Kidney (tissue), 13 donors: ENCODE measurements at regions not wholly inside any gene's neighbourhood (a gene's known extent, or its start where the extent isn't known, plus 50 kb on each side); places are given as distances from the start of the nearest gene placed in this dataset.

Experiments
- DNase-seq, 5 donors: peaks; one replicate each; pipeline ENCODE4 v3.0.0-alpha.2; 2013 to 2020
- FAIRE-seq: peaks from 2 replicates; lab custom pipeline; 2012; peaks lifted over from hg19 to GRCh38; lab: Jason Lieb, UNC
- H3K27ac ChIP-seq, 2 donors: one replicate each; pipeline ENCODE4 v1.7.0; 2013; ENCODE audit warnings: low read depth in 2 of 2, low read length in 2 of 2, inconsistent platforms in 1 of 2
- H3K27me3 ChIP-seq: one replicate; pipeline ENCODE4 v1.7.1; 2013; ENCODE audit warnings: low read length, inconsistent platforms; ENCODE audit not compliant: control insufficient read depth, insufficient read depth
- H3K36me3 ChIP-seq, 3 donors: one replicate each; pipeline versions ENCODE4 v1.7.0 to v1.7.1; 2013; ENCODE audit warnings: low read length in 3 of 3, control low read depth in 1 of 3, inconsistent platforms in 1 of 3; ENCODE audit not compliant: insufficient read depth in 3 of 3, control insufficient read depth in 2 of 3
- H3K4me1 ChIP-seq, 3 donors: one replicate each; pipeline versions ENCODE4 v1.7.0 to v1.7.1; 2013; ENCODE audit warnings: low read length in 3 of 3, inconsistent platforms in 1 of 3, low read depth in 1 of 3; ENCODE audit not compliant: control insufficient read depth in 2 of 3, insufficient read depth in 2 of 3
- H3K4me3 ChIP-seq, 3 donors: one replicate each; pipeline versions ENCODE4 v1.7.0 to v1.8.1; 2013; ENCODE audit warnings: low read length in 3 of 3, control low read depth in 1 of 3, inconsistent platforms in 1 of 3
- H3K9ac ChIP-seq, 3 donors: one replicate each; pipeline versions ENCODE4 v1.7.0 to v1.7.1; 2013; ENCODE audit warnings: low read length in 3 of 3, control low read depth in 1 of 3, inconsistent platforms in 1 of 3
- H3K9me3 ChIP-seq, 3 donors: one replicate each; pipeline versions ENCODE4 v1.7.0 to v1.7.1; 2013; ENCODE audit warnings: low read length in 3 of 3, control low read depth in 1 of 3, inconsistent platforms in 1 of 3; ENCODE audit not compliant: control insufficient read depth in 2 of 3, insufficient read depth in 1 of 3
- intact Hi-C: fragments of 100-400 bp; cut with DNase I; formaldehyde crosslinking; loops from one replicate; pipeline ENCODE4 v1.11.1; 2022
- TF ChIP-seq, protein P1 (sequence below): IDR thresholded peaks from 3 replicates; pipeline ENCODE4 v1.5.1; 2012; ENCODE audit warnings: mild to moderate bottlenecking, moderate library complexity, borderline replicate concordance; ENCODE audit not compliant: insufficient read depth; ENCODE audit errors: extremely low read depth
- donor health status: control.
- donor health status: control.
- donor health status: control.
- donor health status: control.
- donor health status: control.
- donor health status: DM: yes; HTN: yes; CAD: no.
- donor health status: Normal renal cell carcinoma (clear cell type).

DNA sequence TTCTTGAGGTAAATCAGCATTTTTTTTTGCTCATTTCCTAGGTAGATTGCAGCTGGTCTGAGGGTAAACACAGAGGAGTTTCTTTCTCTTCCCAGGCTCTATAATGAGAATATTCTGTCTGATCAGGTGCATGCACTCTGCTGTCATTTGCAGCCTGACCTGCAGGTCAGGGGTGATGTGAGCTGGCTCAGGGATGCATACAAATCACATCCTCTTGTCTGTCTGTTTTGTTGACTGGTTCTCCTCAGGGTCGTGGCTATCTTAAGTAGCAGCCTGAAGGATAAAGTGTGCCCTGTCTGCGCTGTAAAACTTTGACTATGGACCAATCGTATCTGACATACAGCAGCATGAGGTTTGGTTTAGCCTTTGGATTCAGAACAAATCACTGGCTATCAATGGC lies 183.4 kb upstream of the POU3F2 start:
- intact Hi-C loops: no loop called here
- Histone ChIP-seq H3K36me3 (no peaks in the 10 kb centered on the region), H3K27ac (no peak overlapping the region), H3K9ac (no peak overlapping the region), H3K4me3 (no peak overlapping the region), H3K27me3 (no peaks in the 10 kb centered on the region), H3K4me1 (no peaks in the 10 kb centered on the region), H3K9me3 (no peaks in the 10 kb centered on the region)
- DNase-seq (no peak), FAIRE-seq (no peak)
- TF ChIP-seq, protein P1, sequence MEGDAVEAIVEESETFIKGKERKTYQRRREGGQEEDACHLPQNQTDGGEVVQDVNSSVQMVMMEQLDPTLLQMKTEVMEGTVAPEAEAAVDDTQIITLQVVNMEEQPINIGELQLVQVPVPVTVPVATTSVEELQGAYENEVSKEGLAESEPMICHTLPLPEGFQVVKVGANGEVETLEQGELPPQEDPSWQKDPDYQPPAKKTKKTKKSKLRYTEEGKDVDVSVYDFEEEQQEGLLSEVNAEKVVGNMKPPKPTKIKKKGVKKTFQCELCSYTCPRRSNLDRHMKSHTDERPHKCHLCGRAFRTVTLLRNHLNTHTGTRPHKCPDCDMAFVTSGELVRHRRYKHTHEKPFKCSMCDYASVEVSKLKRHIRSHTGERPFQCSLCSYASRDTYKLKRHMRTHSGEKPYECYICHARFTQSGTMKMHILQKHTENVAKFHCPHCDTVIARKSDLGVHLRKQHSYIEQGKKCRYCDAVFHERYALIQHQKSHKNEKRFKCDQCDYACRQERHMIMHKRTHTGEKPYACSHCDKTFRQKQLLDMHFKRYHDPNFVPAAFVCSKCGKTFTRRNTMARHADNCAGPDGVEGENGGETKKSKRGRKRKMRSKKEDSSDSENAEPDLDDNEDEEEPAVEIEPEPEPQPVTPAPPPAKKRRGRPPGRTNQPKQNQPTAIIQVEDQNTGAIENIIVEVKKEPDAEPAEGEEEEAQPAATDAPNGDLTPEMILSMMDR: no peak

DNA sequence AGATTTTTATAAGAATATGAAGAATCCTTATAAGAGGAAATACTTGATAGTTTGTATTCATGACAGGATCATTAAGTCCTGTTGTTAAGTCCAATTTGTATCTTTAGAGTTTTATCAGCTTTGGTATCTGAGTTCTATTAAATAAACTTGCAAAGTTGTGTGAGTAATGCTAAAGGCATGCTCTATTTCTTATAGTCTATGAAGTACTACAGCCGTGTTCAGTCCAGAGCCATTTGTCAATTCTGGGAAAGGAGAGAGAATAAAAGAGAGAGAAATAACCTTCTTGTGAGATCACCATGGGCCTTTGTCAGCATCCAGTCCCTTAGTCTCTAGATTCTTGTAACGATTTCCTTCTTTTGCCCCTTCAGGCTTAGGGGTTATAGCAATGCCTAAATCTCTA lies 181.2 kb upstream of the POU3F2 start:
- DNase-seq (no peak), FAIRE-seq (no peak)
- Histone ChIP-seq H3K4me1 (no peaks in the 10 kb centered on the region), H3K9ac (no peak overlapping the region), H3K27ac (no peak overlapping the region), H3K9me3 (no peaks in the 10 kb centered on the region), H3K27me3 (no peaks in the 10 kb centered on the region), H3K36me3 (no peaks in the 10 kb centered on the region), H3K4me3 (no peak overlapping the region)
- intact Hi-C loops: no loop called here
- TF ChIP-seq, protein P1: no peak

DNA sequence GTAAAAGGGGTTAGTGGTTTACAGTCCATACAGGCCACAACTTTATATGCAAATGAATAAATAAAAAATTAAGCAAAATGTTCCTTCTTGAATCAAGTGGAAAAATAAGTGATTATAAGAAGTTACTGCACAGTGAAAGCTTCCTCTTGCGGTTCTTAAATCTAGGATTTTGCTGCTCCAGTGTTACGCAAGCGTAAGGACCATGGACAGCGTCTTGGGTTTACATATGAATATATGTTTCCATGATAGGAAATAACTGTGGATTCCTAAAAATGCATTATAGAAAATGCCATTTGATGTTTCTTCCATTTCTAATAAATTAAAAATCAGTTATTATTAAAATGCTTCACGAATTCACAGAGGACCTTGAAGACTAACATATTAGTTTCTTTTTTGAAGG lies 176.6 kb upstream of the POU3F2 start:
- DNase-seq: peak in 4 of 5 donors; percentile 50 to 79 (median 66)
- Histone ChIP-seq H3K9me3 (no peaks in the 10 kb centered on the region), H3K27ac (no peak overlapping the region), H3K36me3 (no peaks in the 10 kb centered on the region), H3K4me3 (no peak overlapping the region), H3K4me1 (no peaks in the 10 kb centered on the region), H3K9ac (no peak overlapping the region), H3K27me3 (no peaks in the 10 kb centered on the region)
- TF ChIP-seq, protein P1: no peak
- intact Hi-C loops: no loop called here
- no peak for FAIRE-seq

DNA sequence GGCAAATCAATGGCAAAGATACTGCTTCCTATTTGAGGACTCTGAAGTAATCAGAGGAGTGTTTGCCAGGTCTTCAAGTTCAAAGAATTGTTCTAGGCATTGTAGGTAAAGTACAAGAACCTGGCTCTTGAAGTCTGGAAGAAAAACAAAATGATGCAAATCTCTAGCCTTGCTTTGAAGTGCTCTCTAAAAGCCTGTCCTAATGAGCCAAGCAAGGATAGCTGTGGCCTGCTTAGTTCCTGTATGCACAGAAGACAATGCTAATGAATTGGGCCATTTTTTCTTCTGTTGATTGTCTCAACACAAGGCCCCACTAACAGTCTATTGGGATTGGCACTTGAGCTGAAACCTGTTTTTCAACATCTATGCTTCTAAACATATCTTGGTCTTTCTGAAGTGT lies 165.0 kb upstream of the POU3F2 start:
- Histone ChIP-seq H3K9ac (no peak overlapping the region), H3K27me3 (no peaks in the 10 kb centered on the region), H3K9me3 (no peaks in the 10 kb centered on the region), H3K4me3 (no peak overlapping the region), H3K4me1 (no peaks in the 10 kb centered on the region), H3K36me3 (no peaks in the 10 kb centered on the region), H3K27ac (no peak overlapping the region)
- DNase-seq (no peak), FAIRE-seq (no peak)
- TF ChIP-seq, protein P1: no peak
- intact Hi-C loops: no loop called here
